Muscle layer of colon (tissue), 2 donors: ENCODE measurements at regions not wholly inside any gene's neighbourhood (a gene's known extent, or its start where the extent isn't known, plus 50 kb on each side); places are given as distances from the start of the nearest gene placed in this dataset.

Experiments used
- H3K27ac ChIP-seq: one replicate; pipeline ENCODE4 v1.7.0; 2013; ENCODE audit warnings: low read depth, mild to moderate bottlenecking, low read length, moderate library complexity
- H3K27me3 ChIP-seq, 2 donors: one replicate each; pipeline ENCODE4 v1.7.0; 2013; ENCODE audit warnings: low read length in 2 of 2, mild to moderate bottlenecking in 2 of 2; ENCODE audit not compliant: insufficient read depth in 2 of 2, control insufficient read depth in 1 of 2
- H3K36me3 ChIP-seq: one replicate; pipeline ENCODE4 v1.7.0; 2013; ENCODE audit warnings: mild to moderate bottlenecking, low read length; ENCODE audit not compliant: insufficient read depth
- H3K4me1 ChIP-seq: one replicate; pipeline ENCODE4 v1.7.0; 2013; ENCODE audit warnings: mild to moderate bottlenecking, low read length; ENCODE audit not compliant: insufficient read depth
- H3K4me3 ChIP-seq, 2 donors: one replicate each; pipeline ENCODE4 v1.7.0; 2013; ENCODE audit warnings: low read length in 2 of 2, low read depth in 1 of 2, mild to moderate bottlenecking in 1 of 2, moderate library complexity in 1 of 2
- H3K9ac ChIP-seq: one replicate; pipeline ENCODE4 v1.7.0; 2013; ENCODE audit warnings: low read length
- H3K9me3 ChIP-seq: one replicate; pipeline ENCODE4 v1.7.0; 2013; ENCODE audit warnings: mild to moderate bottlenecking, low read length
- donor health status: abdominal sarcoma.
- donor health status: Adenocarcinoma of cecum.

DNA sequence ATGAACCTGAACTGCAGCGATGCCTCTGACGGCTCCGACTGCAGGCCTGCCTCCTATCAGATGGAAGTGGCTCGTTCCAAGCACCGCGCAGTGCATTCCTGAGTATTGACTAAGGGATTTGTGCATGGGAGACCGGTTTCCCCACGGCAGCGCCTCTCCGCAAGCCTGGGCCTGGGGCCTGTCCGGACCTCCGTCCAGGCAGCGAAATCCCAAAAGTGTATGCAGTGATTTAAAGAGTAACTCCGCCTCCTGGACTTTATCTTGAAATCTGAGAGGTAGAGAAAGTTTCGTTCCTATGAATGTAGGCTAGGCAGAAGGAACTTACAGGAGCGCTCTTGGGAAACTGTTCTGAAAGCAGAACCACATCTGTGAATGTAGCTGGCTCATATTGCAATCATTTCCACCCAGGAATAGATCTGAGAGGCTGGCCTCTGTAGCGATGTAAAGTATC lies 106.2 kb upstream of the CELF2 start:
- Histone ChIP-seq H3K9me3 (no peaks in the 10 kb centered on the region), H3K36me3 (no peaks in the 10 kb centered on the region), H3K4me1 (peaks cover 20% of the 10 kb centered on the region), H3K9ac (no peak overlapping the region), H3K27me3 (no peaks in the 10 kb centered on the region), H3K27ac (peak overlapping the region; percentile 61), H3K4me3 (peak overlapping the region; percentile 41 to 57)

DNA sequence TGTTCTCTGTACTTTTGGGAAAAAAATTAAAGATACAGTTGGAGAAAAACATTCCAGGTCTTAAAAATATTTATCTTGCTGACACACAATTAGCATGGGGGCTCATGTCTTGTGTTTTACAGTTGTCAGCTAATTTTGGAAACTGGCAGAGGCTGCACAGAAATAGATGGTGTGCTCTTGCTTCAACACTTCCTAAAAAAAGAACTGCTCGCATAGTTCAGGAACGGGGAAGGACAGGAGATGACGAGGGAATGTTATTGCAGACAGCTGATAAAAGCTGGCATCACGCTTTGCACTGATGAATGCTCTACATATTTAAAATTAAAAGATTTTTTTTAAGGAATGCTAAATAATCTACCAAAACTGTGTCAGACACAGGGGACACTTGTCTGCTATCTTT lies 103.5 kb upstream of the CELF2 start:
- H3K27me3 ChIP-seq = no peaks in the 10 kb centered on the region
- H3K9me3 ChIP-seq = no peaks in the 10 kb centered on the region
- H3K9ac ChIP-seq = no peak overlapping the region
- H3K27ac ChIP-seq = no peak overlapping the region
- H3K4me3 ChIP-seq = no peak overlapping the region
- H3K4me1 ChIP-seq = peaks cover 20% of the 10 kb centered on the region
- H3K36me3 ChIP-seq = no peaks in the 10 kb centered on the region

DNA sequence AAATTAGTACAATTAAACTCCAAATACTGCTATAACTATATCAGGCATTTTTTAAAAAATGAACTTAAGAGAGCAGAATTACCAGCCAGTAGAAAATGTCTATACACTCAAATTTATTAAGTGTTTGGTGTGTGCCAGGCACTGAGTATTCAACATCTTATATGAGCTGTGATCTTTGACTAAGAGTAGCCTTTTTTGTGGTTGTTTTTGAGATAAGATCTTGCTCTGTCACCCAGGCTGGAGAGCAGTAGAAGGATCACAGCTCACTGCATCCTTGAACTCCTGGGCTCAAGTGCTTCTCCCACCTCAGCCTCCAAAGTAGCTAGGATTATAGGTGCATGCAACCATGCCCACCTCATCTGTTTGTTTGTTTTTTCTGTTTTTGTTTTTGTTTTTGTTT lies 102.5 kb upstream of the CELF2 start:
- Histone ChIP-seq H3K27ac (no peak overlapping the region), H3K9ac (no peak overlapping the region), H3K4me3 (no peak overlapping the region), H3K36me3 (no peaks in the 10 kb centered on the region), H3K27me3 (no peaks in the 10 kb centered on the region), H3K4me1 (peaks cover 20% of the 10 kb centered on the region), H3K9me3 (no peaks in the 10 kb centered on the region)

DNA sequence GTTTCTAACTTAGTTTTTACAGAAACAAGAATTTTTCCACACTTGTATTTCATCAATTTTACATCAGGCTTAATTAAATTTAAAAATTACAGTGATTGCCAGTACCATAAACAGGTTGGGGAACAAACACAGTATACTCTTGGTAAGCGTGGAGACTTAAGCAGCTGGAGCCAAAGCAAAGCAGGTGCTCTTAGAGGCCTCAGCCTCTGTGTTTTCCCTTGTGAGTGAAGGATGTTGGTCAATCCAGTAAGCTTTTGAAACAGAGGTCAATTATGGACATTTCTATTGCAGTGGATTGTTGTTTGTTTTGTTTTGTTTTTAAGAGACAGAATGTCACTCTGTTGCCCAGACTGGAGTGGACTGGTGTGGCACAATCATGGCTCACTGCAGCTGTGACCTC lies 100.6 kb upstream of the CELF2 start:
- no peak overlapping the region for H3K27ac ChIP-seq
- H3K9ac ChIP-seq = no peak overlapping the region
- no peaks in the 10 kb centered on the region for H3K9me3 ChIP-seq
- H3K4me1 ChIP-seq = peaks cover 15% of the 10 kb centered on the region
- H3K27me3 ChIP-seq = no peaks in the 10 kb centered on the region
- no peak overlapping the region for H3K4me3 ChIP-seq
- H3K36me3 ChIP-seq = no peaks in the 10 kb centered on the region

GRCh38 chr10:10919976-10920375 lies 97.7 kb upstream of the CELF2 start:
- Histone ChIP-seq H3K9ac (no peak overlapping the region), H3K4me3 (no peak overlapping the region), H3K27me3 (no peaks in the 10 kb centered on the region), H3K4me1 (peaks cover 13% of the 10 kb centered on the region), H3K27ac (no peak overlapping the region), H3K9me3 (no peaks in the 10 kb centered on the region), H3K36me3 (no peaks in the 10 kb centered on the region)

DNA sequence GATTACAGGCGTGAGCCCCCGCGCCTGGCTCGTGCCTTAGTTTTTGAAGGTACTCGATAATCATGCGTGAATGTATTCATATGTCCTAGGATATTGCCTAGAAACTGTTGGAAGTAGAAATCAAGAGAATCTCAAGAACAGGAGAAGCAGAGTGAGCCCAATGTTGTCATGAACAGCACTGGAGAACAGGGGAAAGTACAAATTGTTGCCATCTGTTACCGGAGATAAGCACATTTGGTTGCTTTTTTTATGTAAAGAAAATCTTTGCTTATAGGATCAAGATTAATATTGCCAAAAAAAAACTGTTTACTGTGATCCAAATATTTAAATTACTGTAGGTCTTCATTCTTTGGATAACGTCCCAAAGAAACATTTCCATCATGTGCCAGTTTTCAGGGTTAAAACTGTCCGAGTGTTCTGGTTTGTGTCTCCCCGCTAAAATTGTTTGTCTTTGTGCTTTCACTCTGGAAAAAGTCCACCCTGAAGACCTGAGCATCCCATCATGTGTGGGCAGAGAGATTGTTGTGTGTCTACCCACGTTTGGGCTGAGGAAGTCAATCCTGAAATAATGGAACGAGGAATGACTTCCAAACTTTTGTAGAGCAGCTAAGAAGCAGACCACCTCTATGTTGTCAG lies 95.7 kb upstream of the CELF2 start:
- H3K9me3 ChIP-seq = no peaks in the 10 kb centered on the region
- H3K27me3 ChIP-seq = no peaks in the 10 kb centered on the region
- no peak overlapping the region for H3K27ac ChIP-seq
- no peak overlapping the region for H3K9ac ChIP-seq
- H3K4me3 ChIP-seq = no peak overlapping the region
- H3K4me1 ChIP-seq = peaks cover 13% of the 10 kb centered on the region
- H3K36me3 ChIP-seq = no peaks in the 10 kb centered on the region

GRCh38 chr10:10923029-10923651 lies 94.5 kb upstream of the CELF2 start:
- Histone ChIP-seq H3K27me3 (no peaks in the 10 kb centered on the region), H3K9ac (no peak overlapping the region), H3K9me3 (no peaks in the 10 kb centered on the region), H3K4me1 (peaks cover 13% of the 10 kb centered on the region), H3K4me3 (no peak overlapping the region), H3K36me3 (no peaks in the 10 kb centered on the region), H3K27ac (no peak overlapping the region)

GRCh38 chr10:10925667-10926066 lies 92.0 kb upstream of the CELF2 start:
- no peaks in the 10 kb centered on the region for H3K36me3 ChIP-seq
- H3K27ac ChIP-seq = no peak overlapping the region
- no peak overlapping the region for H3K9ac ChIP-seq
- no peaks in the 10 kb centered on the region for H3K27me3 ChIP-seq
- no peaks in the 10 kb centered on the region for H3K9me3 ChIP-seq
- no peak overlapping the region for H3K4me3 ChIP-seq
- peaks cover 13% of the 10 kb centered on the region for H3K4me1 ChIP-seq

DNA sequence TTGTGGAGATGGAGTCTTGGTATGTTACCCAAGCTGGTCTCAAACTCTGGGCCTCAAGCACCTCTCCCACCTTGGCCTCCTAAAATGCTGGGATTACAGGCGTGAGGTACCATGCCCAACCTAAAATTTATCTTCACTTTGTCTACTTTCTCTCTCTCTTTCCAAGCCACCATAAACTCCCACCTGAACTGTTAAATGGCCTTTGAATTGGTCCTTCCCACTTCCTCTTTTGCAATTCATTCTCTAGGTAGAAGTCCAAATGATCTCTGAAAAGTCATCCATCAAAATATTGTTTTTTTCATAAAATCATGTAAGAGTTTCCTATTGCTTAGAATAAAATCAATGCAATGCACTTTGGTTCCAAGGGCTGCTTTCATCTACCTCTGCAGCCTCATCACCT lies 90.1 kb upstream of the CELF2 start:
- H3K9me3 ChIP-seq = no peaks in the 10 kb centered on the region
- H3K27me3 ChIP-seq = no peaks in the 10 kb centered on the region

GRCh38 chr10:10930979-10931743 lies 86.5 kb upstream of the CELF2 start:
- H3K27me3 ChIP-seq = no peaks in the 10 kb centered on the region
- no peaks in the 10 kb centered on the region for H3K9me3 ChIP-seq
- no peaks in the 10 kb centered on the region for H3K4me1 ChIP-seq
- H3K36me3 ChIP-seq = no peaks in the 10 kb centered on the region
- no peak overlapping the region for H3K27ac ChIP-seq
- no peak overlapping the region for H3K4me3 ChIP-seq
- no peak overlapping the region for H3K9ac ChIP-seq

More for the DNA sequence above, 90.1 kb upstream of the CELF2 start:
- Histone ChIP-seq H3K36me3 (no peaks in the 10 kb centered on the region), H3K9ac (no peak overlapping the region), H3K4me1 (peaks cover 3% of the 10 kb centered on the region), H3K4me3 (no peak overlapping the region), H3K27ac (no peak overlapping the region)

- no peak overlapping the region for H3K27ac ChIP-seq
- H3K27me3 ChIP-seq = no peaks in the 10 kb centered on the region
- H3K4me3 ChIP-seq = no peak overlapping the region
- no peaks in the 10 kb centered on the region for H3K4me1 ChIP-seq
- no peaks in the 10 kb centered on the region for H3K36me3 ChIP-seq
- H3K9me3 ChIP-seq = no peaks in the 10 kb centered on the region
- H3K9ac ChIP-seq = no peak overlapping the region
Observed at GRCh38 chr10:10935032-10935431, 82.6 kb upstream of the CELF2 start.
